Spleen (tissue), 11 donors: ENCODE measurements at regions not wholly inside any gene's neighbourhood (a gene's known extent, or its start where the extent isn't known, plus 50 kb on each side); places are given as distances from the start of the nearest gene placed in this dataset.

ENCODE experiments used
- DNase-seq: peaks from one replicate; pipeline ENCODE4 v3.0.0-alpha.2; 2020
- H3K27ac ChIP-seq, 8 donors: fragments of 200-600 bp; sonication (generic) in 7 of 8; 1 replicate in 4 of 8; 2 replicates in 4 of 8; pipeline versions ENCODE4 v1.5.0 to v1.8.0; 2016 to 2021; ENCODE audit warnings: inconsistent platforms in 4 of 8, mild to moderate bottlenecking in 4 of 8, moderate library complexity in 1 of 8
- H3K27me3 ChIP-seq, 7 donors: fragments of 200-600 bp; sonication (generic) in 6 of 7; replicated peaks in 1 of 7; 1 replicate in 4 of 7; 2 replicates in 3 of 7; pipeline versions ENCODE4 v1.5.0 to v1.8.0; 2016 to 2021; ENCODE audit warnings: inconsistent platforms in 3 of 7, mild to moderate bottlenecking in 1 of 7
- H3K36me3 ChIP-seq, 6 donors: fragments of 200-600 bp; sonication (generic) in 5 of 6; 1 replicate in 4 of 6; 2 replicates in 2 of 6; pipeline versions ENCODE4 v1.5.0 to v1.8.0; 2016 to 2021; ENCODE audit warnings: inconsistent platforms in 2 of 6
- H3K4me1 ChIP-seq, 6 donors: fragments of 200-600 bp; sonication (generic) in 5 of 6; 1 replicate in 3 of 6; 2 replicates in 3 of 6; pipeline versions ENCODE4 v1.5.0 to v1.8.0; 2016 to 2021; ENCODE audit warnings: inconsistent platforms in 3 of 6
- H3K4me3 ChIP-seq, 8 donors: fragments of 200-600 bp; sonication (generic) in 7 of 8; 1 replicate in 4 of 8; 2 replicates in 4 of 8; pipeline versions ENCODE4 v1.5.0 to v1.8.0; 2016 to 2021; ENCODE audit warnings: inconsistent platforms in 4 of 8, mild to moderate bottlenecking in 4 of 8, moderate library complexity in 2 of 8
- H3K9me3 ChIP-seq, 8 donors: fragments of 200-600 bp; sonication (generic) in 7 of 8; 1 replicate in 4 of 8; 2 replicates in 4 of 8; pipeline versions ENCODE4 v1.5.0 to v1.8.0; 2016 to 2021; ENCODE audit warnings: inconsistent platforms in 4 of 8
- POLR2A ChIP-seq, 3 donors: fragments of 450-650 bp; IDR thresholded peaks; one replicate each; pipeline ENCODE4 v1.5.1; 2017; ENCODE audit warnings: antibody characterized with exemption in 3 of 3, mild to moderate bottlenecking in 1 of 3
- POLR2AphosphoS5 ChIP-seq, 3 donors: sonication (generic); formaldehyde crosslinking; IDR thresholded peaks; one replicate each; pipeline ENCODE4 v1.5.1; 2017; ENCODE audit warnings: antibody characterized with exemption in 3 of 3
- WGBS, 5 donors: extraction: QIAGEN DNeasy Blood & Tissue Kit in 3 of 5; methylation state at CpG; one replicate each; pipeline versions ENCODE4 v1.1.5 to v1.1.7; 2013 to 2018; 5-methylcytosine and 5-hydroxymethylcytosine counted together
- intact Hi-C: fragments of 100-400 bp; cut with DNase I; formaldehyde crosslinking; loops from one replicate; pipeline ENCODE4 v1.15.0; 2023; ENCODE audit warnings: low total_unique reads
- TF ChIP-seq, protein P1 (sequence below), 11 experiments: fragments of 200-600 bp in 7 of 11; fragments of 450-650 bp in 4 of 11; sonication (generic) in 4 of 11; IDR thresholded peaks in 8 of 11; conservative IDR thresholded peaks in 3 of 11; 1 replicate in 7 of 11; 2 replicates in 4 of 11; pipeline versions ENCODE4 v1.4.0 to v1.8.0; 2016 to 2021; ENCODE audit warnings: antibody characterized with exemption in 11 of 11, inconsistent platforms in 4 of 11, mild to moderate bottlenecking in 1 of 11
- donor health status: healthy with polysubstance abuse.
- donor health status: DM: no; HTN: no; CAD: no; lungs with moderate emphysema.
- donor health status: DM: no; HTN: no; CAD: no.
- donor health status: Bipolar disorder and iron deficiency.
- donor health status: healthy.
- donor health status: DM: no; HTN: no; CAD: no.
- donor health status: DM: yes; HTN: yes; CAD: no.

DNA sequence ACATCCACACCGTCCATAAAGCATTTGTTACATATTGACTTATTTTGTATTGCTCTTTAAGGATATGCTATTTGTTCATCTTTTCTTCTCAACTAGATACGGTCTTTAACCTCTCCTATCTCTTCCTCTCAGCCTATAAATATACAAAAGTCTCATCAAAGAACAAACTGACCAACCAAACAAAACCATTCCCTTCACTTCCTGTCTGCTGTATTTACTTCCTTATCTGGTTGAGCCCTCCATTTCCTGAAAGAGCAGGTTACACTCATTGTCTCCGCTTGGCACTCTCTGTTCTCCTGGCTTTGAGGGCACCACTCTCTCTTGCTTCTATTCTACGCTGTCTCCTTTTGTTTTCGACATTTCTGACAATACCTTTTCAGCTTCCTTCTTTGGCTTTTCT is 431.9 kb upstream of the TCF4 start:
- WGBS, 5 donors: 49 to 54% (median 50%) methylated on average over 5 of the region's 5 CpGs
- intact Hi-C loops: no loop called here
- no peak for DNase-seq
- H3K4me3 ChIP-seq: no peak overlapping the region
- peaks cover 0 to 4% (median 0%) of the 10 kb centered on the region in 8 donors for H3K9me3 ChIP-seq
- H3K27me3 ChIP-seq: no peaks in the 10 kb centered on the region
- no peaks in the 10 kb centered on the region for H3K4me1 ChIP-seq
- no peak overlapping the region for H3K27ac ChIP-seq
- TF ChIP-seq, protein P1, sequence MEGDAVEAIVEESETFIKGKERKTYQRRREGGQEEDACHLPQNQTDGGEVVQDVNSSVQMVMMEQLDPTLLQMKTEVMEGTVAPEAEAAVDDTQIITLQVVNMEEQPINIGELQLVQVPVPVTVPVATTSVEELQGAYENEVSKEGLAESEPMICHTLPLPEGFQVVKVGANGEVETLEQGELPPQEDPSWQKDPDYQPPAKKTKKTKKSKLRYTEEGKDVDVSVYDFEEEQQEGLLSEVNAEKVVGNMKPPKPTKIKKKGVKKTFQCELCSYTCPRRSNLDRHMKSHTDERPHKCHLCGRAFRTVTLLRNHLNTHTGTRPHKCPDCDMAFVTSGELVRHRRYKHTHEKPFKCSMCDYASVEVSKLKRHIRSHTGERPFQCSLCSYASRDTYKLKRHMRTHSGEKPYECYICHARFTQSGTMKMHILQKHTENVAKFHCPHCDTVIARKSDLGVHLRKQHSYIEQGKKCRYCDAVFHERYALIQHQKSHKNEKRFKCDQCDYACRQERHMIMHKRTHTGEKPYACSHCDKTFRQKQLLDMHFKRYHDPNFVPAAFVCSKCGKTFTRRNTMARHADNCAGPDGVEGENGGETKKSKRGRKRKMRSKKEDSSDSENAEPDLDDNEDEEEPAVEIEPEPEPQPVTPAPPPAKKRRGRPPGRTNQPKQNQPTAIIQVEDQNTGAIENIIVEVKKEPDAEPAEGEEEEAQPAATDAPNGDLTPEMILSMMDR (IDR thresholded peaks at IDR 0.05 in 8 of 11, conservative IDR thresholded peaks at IDR 0.05 in 3 of 11): no peak
- TF ChIP-seq POLR2AphosphoS5 (IDR thresholded peaks at IDR 0.05): no peak
- TF ChIP-seq POLR2A (IDR thresholded peaks at IDR 0.05): no peak
- no peaks in the 10 kb centered on the region for H3K36me3 ChIP-seq

DNA sequence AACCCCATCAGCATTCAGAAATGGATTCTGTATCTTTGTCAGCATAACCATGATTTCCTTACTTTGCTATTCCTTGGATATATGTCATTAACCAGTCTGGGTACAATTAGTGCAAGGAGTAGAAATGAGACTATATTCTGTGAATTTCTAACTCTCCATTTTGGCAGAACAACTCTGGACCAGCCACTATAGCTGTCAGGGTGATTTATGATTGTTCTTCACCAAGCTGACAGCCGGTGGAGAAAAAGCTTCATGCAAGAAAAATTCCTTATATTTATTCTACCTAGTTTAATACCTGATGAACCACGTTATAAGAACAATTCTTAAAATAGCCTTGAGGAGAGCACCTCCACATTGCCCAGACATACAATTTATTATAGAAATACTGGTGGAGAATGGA is 431.2 kb upstream of the TCF4 start:
- Histone ChIP-seq H3K9me3 (peaks cover 0 to 6% (median 0%) of the 10 kb centered on the region in 8 donors), H3K36me3 (no peaks in the 10 kb centered on the region), H3K4me1 (no peaks in the 10 kb centered on the region), H3K27me3 (no peaks in the 10 kb centered on the region), H3K27ac (no peak overlapping the region), H3K4me3 (no peak overlapping the region)
- intact Hi-C loops: no loop called here
- TF ChIP-seq, protein P1 (IDR thresholded peaks at IDR 0.05 in 8 of 11, conservative IDR thresholded peaks at IDR 0.05 in 3 of 11): no peak
- TF ChIP-seq POLR2AphosphoS5 (IDR thresholded peaks at IDR 0.05): no peak
- no peak for TF ChIP-seq POLR2A (IDR thresholded peaks at IDR 0.05)
- 33 to 75% (median 66%) methylated on average over 2 of the region's 2 CpGs for WGBS, 5 donors
- no peak for DNase-seq

DNA sequence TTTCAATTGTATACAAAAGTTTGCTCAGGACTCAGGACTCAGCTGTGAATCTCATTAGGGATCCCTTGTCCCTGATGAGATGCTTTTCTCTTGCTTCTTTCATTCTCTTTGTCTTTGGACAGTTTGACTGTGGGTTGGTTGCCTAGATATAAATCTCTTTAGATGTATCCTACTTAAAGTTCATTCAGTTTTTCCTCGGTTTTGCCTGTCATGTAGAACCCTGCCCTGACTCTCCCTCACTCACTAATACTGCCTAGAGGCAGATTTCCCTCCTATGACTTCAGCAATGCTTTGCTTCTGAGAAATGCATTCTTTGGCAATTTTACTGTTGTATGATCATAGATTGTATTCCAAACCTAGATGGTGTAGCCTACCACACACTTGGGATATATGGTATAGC is 421.4 kb upstream of the TCF4 start:
- Histone ChIP-seq H3K36me3 (no peaks in the 10 kb centered on the region), H3K4me1 (no peaks in the 10 kb centered on the region), H3K9me3 (peaks cover 0 to 19% (median 13%) of the 10 kb centered on the region in 8 donors), H3K4me3 (no peak overlapping the region), H3K27me3 (no peaks in the 10 kb centered on the region), H3K27ac (no peak overlapping the region)
- DNase-seq: no peak
- TF ChIP-seq POLR2A (IDR thresholded peaks at IDR 0.05) (no peak), POLR2AphosphoS5 (IDR thresholded peaks at IDR 0.05) (no peak)
- TF ChIP-seq, protein P1 (IDR thresholded peaks at IDR 0.05 in 8 of 11, conservative IDR thresholded peaks at IDR 0.05 in 3 of 11): no peak
- intact Hi-C loops: no loop called here
- 79 to 93% (median 83%) methylated on average over 1 of the region's 1 CpG for WGBS, 5 donors

DNA sequence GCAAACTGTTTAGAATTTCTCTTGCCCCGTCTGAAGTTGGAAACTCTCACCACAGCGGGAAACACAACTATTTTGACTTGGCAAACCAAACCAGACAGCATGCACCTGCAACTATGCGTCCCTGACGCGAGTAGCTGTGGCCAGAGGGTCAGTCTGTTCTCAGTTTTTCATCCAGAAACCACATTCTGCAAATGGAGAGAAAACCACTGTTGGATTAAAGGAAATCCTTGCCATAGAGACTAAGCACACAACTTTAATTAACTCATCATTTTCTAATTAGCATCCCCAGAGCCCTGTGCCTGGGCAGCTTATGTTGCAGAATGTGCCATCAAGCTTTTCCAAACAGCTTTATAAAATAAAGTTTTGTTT is 415.7 kb upstream of the TCF4 start:
- Histone ChIP-seq H3K4me3 (no peak overlapping the region), H3K4me1 (no peaks in the 10 kb centered on the region), H3K27me3 (no peaks in the 10 kb centered on the region), H3K27ac (no peak overlapping the region), H3K9me3 (no peaks in the 10 kb centered on the region), H3K36me3 (no peaks in the 10 kb centered on the region)
- TF ChIP-seq, protein P1 (IDR thresholded peaks at IDR 0.05 in 8 of 11, conservative IDR thresholded peaks at IDR 0.05 in 3 of 11): no peak
- TF ChIP-seq POLR2AphosphoS5 (IDR thresholded peaks at IDR 0.05) (no peak), POLR2A (IDR thresholded peaks at IDR 0.05) (no peak)
- intact Hi-C loops: no loop called here
- DNase-seq: no peak
- whole genome bisulfite sequencing, 5 donors: 93 to 95% (median 93%) methylated on average over 5 of the region's 5 CpGs
